ENCODE measurements at regions not wholly inside any gene's neighbourhood (a gene's known extent, or its start where the extent isn't known, plus 50 kb on each side); places are given as distances from the start of the nearest gene placed in this dataset.

- 42 to 51% (median 46%) methylated on average over 12 of the region's 12 CpGs for WGBS, 3 donors
- no peak overlapping the region for H3K27ac ChIP-seq (ENCODE audit: low read depth, low read length)
These were observed 118.8 kb upstream of the ARID1B start for GRCh38 chr6:156658186-156658965.

- no peak overlapping the region for H3K27ac ChIP-seq (ENCODE audit: low read depth, low read length)
- WGBS, 3 donors = 92 to 98% (median 97%) methylated on average over 5 of the region's 5 CpGs
These were observed 119.9 kb upstream of the ARID1B start for GRCh38 chr6:156657296-156657695.

DNA sequence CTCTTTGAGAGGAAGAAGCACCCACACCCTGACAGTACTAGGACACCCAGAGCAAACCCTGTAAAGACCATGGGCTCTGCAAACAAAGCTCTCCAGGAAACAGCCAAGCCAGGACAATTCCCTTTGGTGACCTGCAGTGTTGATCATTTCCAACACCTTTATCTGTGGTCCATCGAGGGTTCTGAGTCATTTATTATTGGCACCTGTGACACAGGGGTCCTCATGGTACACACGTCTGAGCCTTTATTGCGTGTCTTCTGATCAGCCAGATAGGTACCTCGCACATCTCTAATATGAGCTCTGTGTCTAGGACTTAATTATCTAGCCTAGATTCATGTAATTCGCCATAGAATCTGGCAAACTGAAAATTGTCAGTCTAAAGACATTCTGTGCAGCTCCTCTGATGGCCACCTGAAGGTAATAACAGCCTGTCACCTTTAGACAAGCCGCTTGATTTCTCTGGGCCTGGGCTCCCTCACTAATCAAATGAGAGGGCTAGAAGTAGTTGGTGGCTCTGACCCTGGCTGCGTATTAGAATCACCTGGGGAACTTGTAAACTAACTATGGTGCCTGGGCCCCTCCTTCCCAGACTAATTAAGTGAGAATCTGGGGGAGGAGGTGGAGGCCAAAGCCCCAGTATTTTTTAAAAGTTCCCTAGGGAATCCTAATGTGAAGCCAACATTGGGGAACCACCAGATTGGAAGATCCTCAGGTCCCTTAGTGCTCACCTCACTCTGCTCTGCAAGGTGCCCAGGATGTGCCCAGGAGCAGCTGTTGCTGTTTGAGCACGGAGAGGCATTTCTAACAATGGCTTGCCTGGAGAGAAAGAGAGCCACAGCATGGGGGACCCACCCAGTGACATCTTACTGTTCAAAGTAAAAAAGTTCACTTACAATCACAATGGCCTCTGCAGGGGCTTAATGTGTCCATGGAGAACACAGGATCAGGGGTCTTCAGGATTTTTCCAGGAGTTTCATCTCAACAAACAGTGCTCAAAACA lies 122.0 kb upstream of the ARID1B start:
- no peak overlapping the region for H3K27ac ChIP-seq (ENCODE audit: low read depth, low read length)
- 87 to 94% (median 94%) methylated on average over 8 of the region's 8 CpGs for WGBS, 3 donors

GRCh38 chr6:156652231-156652750 lies 124.9 kb upstream of the ARID1B start:
- no peak overlapping the region for H3K27ac ChIP-seq (ENCODE audit: low read depth, low read length)
- 93 to 94% (median 94%) methylated on average over 5 of the region's 5 CpGs for WGBS, 3 donors

- 53 to 85% (median 64%) methylated on average over 8 of the region's 8 CpGs for WGBS, 3 donors
These were observed 125.7 kb upstream of the ARID1B start for GRCh38 chr6:156651486-156651885.

DNA sequence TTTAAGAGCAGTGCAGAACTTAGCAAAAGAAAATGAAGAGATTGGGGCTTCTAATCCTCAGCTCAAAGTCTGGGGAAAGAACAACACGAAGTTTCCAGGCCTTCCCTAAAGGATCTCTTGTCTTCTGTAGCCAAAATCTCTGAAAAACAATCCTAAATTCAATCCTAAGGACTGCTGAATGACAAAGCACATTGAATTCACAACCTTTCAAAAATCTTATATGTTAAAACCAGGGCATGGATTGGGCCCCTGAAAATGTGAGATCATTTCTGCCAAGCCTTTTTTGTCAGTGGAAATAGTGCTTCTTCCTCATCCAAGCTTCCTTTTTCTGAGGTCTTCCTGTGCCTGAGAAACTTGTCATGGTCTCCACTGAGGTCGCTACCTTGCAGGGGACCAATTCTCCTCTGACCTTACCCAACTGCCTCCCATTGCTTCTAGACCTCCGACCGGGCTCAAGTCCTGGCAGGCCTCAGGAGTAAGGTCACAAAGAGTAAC lies 126.2 kb upstream of the ARID1B start:
- WGBS, 3 donors = 70 to 83% (median 74%) methylated on average over 4 of the region's 4 CpGs
- H3K27ac ChIP-seq (ENCODE audit: low read depth, low read length) = no peak overlapping the region

More at GRCh38 chr6:156651486-156651885, 125.7 kb upstream of the ARID1B start:
- no peak overlapping the region for H3K27ac ChIP-seq (ENCODE audit: low read depth, low read length)

- no peak overlapping the region for H3K27ac ChIP-seq (ENCODE audit: low read depth, low read length)
- WGBS, 3 donors = 78 to 85% (median 83%) methylated on average over 6 of the region's 6 CpGs
These were observed 128.6 kb upstream of the ARID1B start for GRCh38 chr6:156648616-156649015.

GRCh38 chr6:156647991-156648390 lies 129.2 kb upstream of the ARID1B start:
- H3K27ac ChIP-seq (ENCODE audit: low read depth, low read length) = no peak overlapping the region
- 23 to 57% (median 26%) methylated on average over 7 of the region's 7 CpGs for WGBS, 3 donors

GRCh38 chr6:156647140-156647784 lies 129.9 kb upstream of the ARID1B start:
- WGBS, 3 donors = 32 to 37% (median 35%) methylated on average over 9 of the region's 9 CpGs
- no peak overlapping the region for H3K27ac ChIP-seq (ENCODE audit: low read depth, low read length)

DNA sequence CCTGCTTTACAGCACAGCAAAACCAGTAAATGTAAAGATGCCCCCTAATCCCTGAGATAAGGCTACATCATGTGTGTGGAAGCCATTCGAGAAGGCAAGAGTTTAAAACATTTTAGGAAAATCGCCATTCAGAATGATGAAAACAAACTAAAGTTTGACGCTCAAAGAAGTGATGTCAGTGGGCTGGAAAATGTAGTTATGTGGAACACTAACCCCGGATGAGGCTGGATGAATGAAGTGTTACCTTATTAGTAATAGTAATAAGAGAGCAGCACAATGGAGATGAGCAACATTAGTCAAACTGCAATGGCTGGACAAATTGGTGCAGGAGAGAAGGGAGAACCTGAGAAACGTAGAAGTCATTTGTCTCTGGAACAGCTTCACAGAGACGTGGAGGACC lies 130.7 kb upstream of the ARID1B start:
- WGBS, 3 donors = 81 to 84% (median 83%) methylated on average over 6 of the region's 6 CpGs
- H3K27ac ChIP-seq (ENCODE audit: low read depth, low read length) = no peak overlapping the region

GRCh38 chr6:156645097-156645496 lies 132.1 kb upstream of the ARID1B start:
- H3K27ac ChIP-seq (ENCODE audit: low read depth, low read length) = no peak overlapping the region
- WGBS, 3 donors = 71 to 86% (median 82%) methylated on average over 5 of the region's 5 CpGs

GRCh38 chr6:156639009-156639721 lies 138.0 kb upstream of the ARID1B start:
- no peak overlapping the region for H3K27ac ChIP-seq (ENCODE audit: low read depth, low read length)
- WGBS, 3 donors = 82 to 94% (median 87%) methylated on average over 12 of the region's 12 CpGs

DNA sequence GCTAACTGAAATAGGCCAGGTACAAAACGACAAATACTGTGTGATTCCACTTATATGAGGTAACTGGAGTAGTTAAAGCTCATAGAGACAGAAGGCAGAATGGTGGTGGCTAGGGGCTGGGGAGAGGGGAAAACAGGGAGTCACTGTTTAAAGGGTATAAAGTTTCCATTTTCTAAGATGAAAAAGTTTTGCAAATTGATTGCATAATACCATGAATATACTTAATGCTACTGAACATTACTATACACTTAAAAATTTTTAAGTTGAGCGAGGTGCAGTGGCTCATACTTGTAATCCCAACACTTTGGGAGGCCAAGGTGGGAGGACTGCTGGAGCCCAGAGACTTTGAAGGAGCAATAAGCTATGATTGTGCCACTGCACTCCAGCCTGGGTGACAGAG lies 138.6 kb upstream of the ARID1B start:
- 90 to 95% (median 95%) methylated on average over 2 of the region's 2 CpGs for WGBS, 3 donors
- no peak overlapping the region for H3K27ac ChIP-seq (ENCODE audit: low read depth, low read length)

GRCh38 chr6:156634951-156635371 lies 142.2 kb upstream of the ARID1B start:
- WGBS, 3 donors = 25 to 51% (median 37%) methylated on average over 9 of the region's 9 CpGs
- no peak overlapping the region for H3K27ac ChIP-seq (ENCODE audit: low read depth, low read length)

- H3K27ac ChIP-seq (ENCODE audit: low read depth, low read length) = no peak overlapping the region
- 77 to 91% (median 78%) methylated on average over 4 of the region's 4 CpGs for WGBS, 3 donors
These were observed 143.1 kb upstream of the ARID1B start for GRCh38 chr6:156634048-156634447.

DNA sequence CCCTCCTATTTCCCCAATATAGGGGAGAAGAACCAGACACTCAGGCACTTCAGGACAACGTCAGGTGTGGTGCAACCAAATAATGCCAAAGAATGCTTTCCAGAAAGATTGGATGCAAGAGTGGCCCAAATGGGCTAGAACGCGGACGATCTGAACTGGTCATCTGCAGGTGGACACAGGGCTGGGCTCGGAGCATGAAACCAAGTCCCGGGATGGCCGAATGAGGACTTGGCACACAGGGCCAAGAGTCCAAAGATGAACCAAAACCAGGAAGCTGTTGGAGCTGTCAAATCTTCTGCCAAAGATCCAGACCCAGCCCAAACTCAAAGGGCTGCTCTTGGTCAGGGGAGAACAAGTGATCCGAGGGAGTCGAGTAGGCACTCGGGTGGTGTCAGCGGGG lies 143.9 kb upstream of the ARID1B start:
- 87 to 89% (median 88%) methylated on average over 11 of the region's 11 CpGs for WGBS, 3 donors

GRCh38 chr6:156630613-156631302 lies 146.4 kb upstream of the ARID1B start:
- 92 to 95% (median 95%) methylated on average over 36 of the region's 36 CpGs for WGBS, 3 donors
- no peak overlapping the region for H3K27ac ChIP-seq (ENCODE audit: low read depth, low read length)

More for the DNA sequence above, 143.9 kb upstream of the ARID1B start:
- no peak overlapping the region for H3K27ac ChIP-seq (ENCODE audit: low read depth, low read length)
